Esophagus squamous epithelium (tissue), 5 donors: ENCODE measurements at regions not wholly inside any gene's neighbourhood (a gene's known extent, or its start where the extent isn't known, plus 50 kb on each side); places are given as distances from the start of the nearest gene placed in this dataset.
A peak's percentile ranks its signal among the peaks of the same experiment; 100 is the strongest.

Experiments
- DNase-seq: peaks from one replicate; lab custom pipeline; 2025; lab: John Stamatoyannopoulos, UW
- H3K27ac ChIP-seq, 4 donors: fragments of 200-600 bp; sonication (generic); one replicate each; pipeline ENCODE4 v1.5.1; 2016 to 2019; ENCODE audit warnings: mild to moderate bottlenecking in 1 of 4
- H3K27me3 ChIP-seq, 4 donors: fragments of 200-600 bp; sonication (generic); 1 replicate in 3 of 4; 2 replicates in 1 of 4; pipeline versions ENCODE4 v1.5.1 to v1.6.0; 2017 to 2021; ENCODE audit warnings: antibody characterized with exemption in 1 of 4
- H3K36me3 ChIP-seq, 3 donors: fragments of 200-600 bp; sonication (generic); one replicate each; pipeline ENCODE4 v1.5.1; 2016 to 2019
- H3K4me1 ChIP-seq, 3 donors: fragments of 200-600 bp; sonication (generic); one replicate each; pipeline ENCODE4 v1.5.1; 2017 to 2019
- H3K4me3 ChIP-seq, 4 donors: fragments of 200-600 bp; sonication (generic); 1 replicate in 3 of 4; 2 replicates in 1 of 4; pipeline ENCODE4 v1.5.1; 2016 to 2019; ENCODE audit warnings: mild to moderate bottlenecking in 2 of 4, moderate library complexity in 1 of 4
- H3K9me3 ChIP-seq, 3 donors: fragments of 200-600 bp; sonication (generic); one replicate each; pipeline ENCODE4 v1.5.1; 2016 to 2019
- CTCF ChIP-seq, 6 experiments: fragments of 450-650 bp in 4 of 6; fragments of 200-600 bp in 2 of 6; sonication (generic) in 2 of 6; IDR thresholded peaks; one replicate each; pipeline ENCODE4 v1.5.1; 2016 to 2019; ENCODE audit warnings: antibody characterized with exemption in 6 of 6, mild to moderate bottlenecking in 4 of 6, moderate library complexity in 4 of 6
- POLR2A ChIP-seq, 4 donors: fragments of 450-650 bp; IDR thresholded peaks; one replicate each; pipeline ENCODE4 v1.6.1; 2017; ENCODE audit warnings: antibody characterized with exemption in 4 of 4, mild to moderate bottlenecking in 4 of 4, moderate library complexity in 3 of 4
- WGBS, 2 donors: methylation state at CpG; one replicate each; pipeline ENCODE4 v1.1.5; 2018; 5-methylcytosine and 5-hydroxymethylcytosine counted together
- intact Hi-C: fragments of 100-400 bp; cut with DNase I; formaldehyde crosslinking; loops from one replicate; pipeline ENCODE4 v1.15.0; 2022
- donor health status: DM: yes; HTN: yes; CAD: no.

GRCh38 chr14:22381408-22381760, 207.6 kb downstream of the DAD1 start:
- TF ChIP-seq CTCF (IDR thresholded peaks at IDR 0.05), result no peak
- H3K27ac ChIP-seq, result no peak overlapping the region
- intact Hi-C loops, result loop anchor here (10.0 kb wide), 1 partner anchor 173 kb away; no protein-coding TSS in a partner anchor
- DNase-seq, result no peak
- no peaks in the 10 kb centered on the region for H3K36me3 ChIP-seq
- H3K9me3 ChIP-seq, result no peaks in the 10 kb centered on the region
- H3K4me1 ChIP-seq, result peaks cover 0 to 6% (median 0%) of the 10 kb centered on the region in 3 donors
- peaks cover 0 to 7% (median 0%) of the 10 kb centered on the region in 4 donors for H3K27me3 ChIP-seq
- H3K4me3 ChIP-seq, result no peak overlapping the region
- 60 to 63% methylated on average over 2 to 3 of the region's 3 CpGs for WGBS, 2 donors

GRCh38 chr14:22380571-22381407, 208.2 kb downstream of the DAD1 start:
- no peak for TF ChIP-seq CTCF (IDR thresholded peaks at IDR 0.05)
- no peak for TF ChIP-seq POLR2A (IDR thresholded peaks at IDR 0.05)
- 46% methylated on average over 5 of the region's 5 CpGs for WGBS, 2 donors
- H3K9me3 ChIP-seq, result no peaks in the 10 kb centered on the region
- peaks cover 0 to 7% (median 0%) of the 10 kb centered on the region in 4 donors for H3K27me3 ChIP-seq
- no peak overlapping the region for H3K27ac ChIP-seq
- H3K4me1 ChIP-seq, result peaks cover 0 to 6% (median 0%) of the 10 kb centered on the region in 3 donors
- intact Hi-C loops, result loop anchor here (10.0 kb wide), 1 partner anchor 174 kb away; no protein-coding TSS in a partner anchor
- H3K4me3 ChIP-seq, result no peak overlapping the region
- no peaks in the 10 kb centered on the region for H3K36me3 ChIP-seq
- DNase-seq, result no peak

GRCh38 chr14:22379727-22380126, 209.3 kb downstream of the DAD1 start:
- intact Hi-C loops, result loop anchor here (5.0 to 10.0 kb wide), 2 partner anchors 62 to 175 kb away; no protein-coding TSS in a partner anchor
- no peak for DNase-seq
- Histone ChIP-seq H3K27ac (no peak overlapping the region), H3K9me3 (no peaks in the 10 kb centered on the region), H3K36me3 (no peaks in the 10 kb centered on the region), H3K4me3 (no peak overlapping the region), H3K4me1 (peaks cover 0 to 6% (median 0%) of the 10 kb centered on the region in 3 donors), H3K27me3 (peaks cover 0 to 7% (median 0%) of the 10 kb centered on the region in 4 donors)
- TF ChIP-seq POLR2A (IDR thresholded peaks at IDR 0.05) (no peak), CTCF (IDR thresholded peaks at IDR 0.05) (no peak)

- no peak overlapping the region for H3K27ac ChIP-seq
- intact Hi-C loops, result loop anchor here (5.0 kb wide), 1 partner anchor 61 kb away; no protein-coding TSS in a partner anchor
- TF ChIP-seq CTCF (IDR thresholded peaks at IDR 0.05), result no peak
- no peak for TF ChIP-seq POLR2A (IDR thresholded peaks at IDR 0.05)
- peaks cover 0 to 7% (median 0%) of the 10 kb centered on the region in 4 donors for H3K27me3 ChIP-seq
- no peaks in the 10 kb centered on the region for H3K9me3 ChIP-seq
- DNase-seq, result no peak
- 58 to 65% methylated on average over 2 of the region's 2 CpGs for WGBS, 2 donors
- H3K4me1 ChIP-seq, result peaks cover 0 to 6% (median 0%) of the 10 kb centered on the region in 3 donors
- no peaks in the 10 kb centered on the region for H3K36me3 ChIP-seq
- H3K4me3 ChIP-seq, result no peak overlapping the region
Measured at GRCh38 chr14:22378181-22378580, 210.8 kb downstream of the DAD1 start.

GRCh38 chr14:22375321-22375930, 213.6 kb downstream of the DAD1 start:
- no peak overlapping the region for H3K27ac ChIP-seq
- H3K4me3 ChIP-seq, result no peak overlapping the region
- intact Hi-C loops, result loop anchor here (5.0 kb wide), 1 partner anchor 58 kb away; no protein-coding TSS in a partner anchor
- H3K9me3 ChIP-seq, result no peaks in the 10 kb centered on the region
- peaks cover 8 to 20% (median 9%) of the 10 kb centered on the region in 3 donors for H3K4me1 ChIP-seq
- H3K36me3 ChIP-seq, result no peaks in the 10 kb centered on the region
- peaks cover 0 to 7% (median 0%) of the 10 kb centered on the region in 4 donors for H3K27me3 ChIP-seq
- TF ChIP-seq CTCF (IDR thresholded peaks at IDR 0.05), result peak; percentile 35 to 75 (median 56)
- no peak for TF ChIP-seq POLR2A (IDR thresholded peaks at IDR 0.05)
- 0 to 12% methylated on average over 2 of the region's 2 CpGs for WGBS, 2 donors
- DNase-seq, result no peak
